ENCODE measurements at regions not wholly inside any gene's neighbourhood (a gene's known extent, or its start where the extent isn't known, plus 50 kb on each side); places are given as distances from the start of the nearest gene placed in this dataset.
"Not testable (repeated sequence)": the region's sequence is repeated elsewhere in the genome, so short reads cannot be mapped to it uniquely, and the experiment has no call there.

GRCh38 chr3:115403786-115404185 lies 219.5 kb upstream of the GAP43 start:
- no peaks in the 10 kb centered on the region for H3K36me3 ChIP-seq (ENCODE audit: control insufficient read depth, insufficient read depth, low read length)
- peaks cover 27% of the 10 kb centered on the region for H3K4me1 ChIP-seq (ENCODE audit: control insufficient read depth, insufficient read depth, low read length, poor library complexity, severe bottlenecking)
- H3K9me3 ChIP-seq (ENCODE audit: control insufficient read depth, low read length): no peaks in the 10 kb centered on the region
- no peak overlapping the region for H3K27ac ChIP-seq (ENCODE audit: low read depth, low read length, severe bottlenecking)
- 61 to 67% methylated on average over 2 of the region's 2 CpGs for WGBS, 2 experiments (ENCODE audit: insufficient coverage in 2 of 2)
- H3K4me3 ChIP-seq (ENCODE audit: extremely low read depth, insufficient read depth, low read length, poor library complexity, severe bottlenecking): no peak overlapping the region

- Histone ChIP-seq H3K27ac (ENCODE audit: low read depth, low read length, severe bottlenecking) (no peak overlapping the region), H3K9me3 (ENCODE audit: control insufficient read depth, low read length) (no peaks in the 10 kb centered on the region), H3K36me3 (ENCODE audit: control insufficient read depth, insufficient read depth, low read length) (no peaks in the 10 kb centered on the region), H3K4me1 (ENCODE audit: control insufficient read depth, insufficient read depth, low read length, poor library complexity, severe bottlenecking) (peaks cover 11% of the 10 kb centered on the region), H3K4me3 (ENCODE audit: extremely low read depth, insufficient read depth, low read length, poor library complexity, severe bottlenecking) (no peak overlapping the region)
- WGBS, 2 experiments (ENCODE audit: insufficient coverage in 2 of 2): 89% methylated on average over 4 of the region's 5 CpGs; no CpG with 5 or more reads in 1 of the 2 experiments
Measured at GRCh38 chr3:115409596-115409995, 213.7 kb upstream of the GAP43 start.

- not testable (repeated sequence) for H3K36me3 ChIP-seq (ENCODE audit: control insufficient read depth, insufficient read depth, low read length); H3K27ac ChIP-seq (ENCODE audit: low read depth, low read length, severe bottlenecking); H3K4me3 ChIP-seq (ENCODE audit: extremely low read depth, insufficient read depth, low read length, poor library complexity, severe bottlenecking); H3K9me3 ChIP-seq (ENCODE audit: control insufficient read depth, low read length); H3K4me1 ChIP-seq (ENCODE audit: control insufficient read depth, insufficient read depth, low read length, poor library complexity, severe bottlenecking)
- WGBS, 2 experiments (ENCODE audit: insufficient coverage in 2 of 2): 90 to 98% methylated on average over 4 of the region's 4 CpGs
Measured at GRCh38 chr3:115414610-115415009, 208.7 kb upstream of the GAP43 start.

- Histone ChIP-seq H3K27ac (ENCODE audit: low read depth, low read length, severe bottlenecking) (no peak overlapping the region), H3K4me1 (ENCODE audit: control insufficient read depth, insufficient read depth, low read length, poor library complexity, severe bottlenecking) (no peaks in the 10 kb centered on the region), H3K36me3 (ENCODE audit: control insufficient read depth, insufficient read depth, low read length) (no peaks in the 10 kb centered on the region), H3K9me3 (ENCODE audit: control insufficient read depth, low read length) (no peaks in the 10 kb centered on the region), H3K4me3 (ENCODE audit: extremely low read depth, insufficient read depth, low read length, poor library complexity, severe bottlenecking) (no peak overlapping the region)
- 40% methylated on average over 1 of the region's 4 CpGs; no CpG with 5 or more reads in 1 of the 2 experiments for WGBS, 2 experiments (ENCODE audit: insufficient coverage in 2 of 2)
Measured at GRCh38 chr3:115415246-115415996, 207.9 kb upstream of the GAP43 start.

GRCh38 chr3:115418583-115418982 lies 204.7 kb upstream of the GAP43 start:
- Histone ChIP-seq H3K9me3 (ENCODE audit: control insufficient read depth, low read length) (no peaks in the 10 kb centered on the region), H3K36me3 (ENCODE audit: control insufficient read depth, insufficient read depth, low read length) (no peaks in the 10 kb centered on the region), H3K27ac (ENCODE audit: low read depth, low read length, severe bottlenecking) (no peak overlapping the region), H3K4me3 (ENCODE audit: extremely low read depth, insufficient read depth, low read length, poor library complexity, severe bottlenecking) (no peak overlapping the region), H3K4me1 (ENCODE audit: control insufficient read depth, insufficient read depth, low read length, poor library complexity, severe bottlenecking) (no peaks in the 10 kb centered on the region)
- 44 to 65% methylated on average over 1 of the region's 1 CpG for WGBS, 2 experiments (ENCODE audit: insufficient coverage in 2 of 2)

GRCh38 chr3:115420086-115420485 lies 203.2 kb upstream of the GAP43 start:
- Histone ChIP-seq H3K4me3 (ENCODE audit: extremely low read depth, insufficient read depth, low read length, poor library complexity, severe bottlenecking) (no peak overlapping the region), H3K27ac (ENCODE audit: low read depth, low read length, severe bottlenecking) (no peak overlapping the region), H3K4me1 (ENCODE audit: control insufficient read depth, insufficient read depth, low read length, poor library complexity, severe bottlenecking) (no peaks in the 10 kb centered on the region), H3K36me3 (ENCODE audit: control insufficient read depth, insufficient read depth, low read length) (no peaks in the 10 kb centered on the region), H3K9me3 (ENCODE audit: control insufficient read depth, low read length) (no peaks in the 10 kb centered on the region)
- WGBS, 2 experiments (ENCODE audit: insufficient coverage in 2 of 2): 100% methylated on average over 1 of the region's 1 CpG; no CpG with 5 or more reads in 1 of the 2 experiments

GRCh38 chr3:115423170-115423569 lies 200.1 kb upstream of the GAP43 start:
- Histone ChIP-seq H3K36me3 (ENCODE audit: control insufficient read depth, insufficient read depth, low read length) (no peaks in the 10 kb centered on the region), H3K27ac (ENCODE audit: low read depth, low read length, severe bottlenecking) (no peak overlapping the region), H3K4me3 (ENCODE audit: extremely low read depth, insufficient read depth, low read length, poor library complexity, severe bottlenecking) (no peak overlapping the region), H3K9me3 (ENCODE audit: control insufficient read depth, low read length) (no peaks in the 10 kb centered on the region), H3K4me1 (ENCODE audit: control insufficient read depth, insufficient read depth, low read length, poor library complexity, severe bottlenecking) (no peaks in the 10 kb centered on the region)
- 67 to 78% methylated on average over 1 of the region's 1 CpG for WGBS, 2 experiments (ENCODE audit: insufficient coverage in 2 of 2)

- H3K4me3 ChIP-seq (ENCODE audit: extremely low read depth, insufficient read depth, low read length, poor library complexity, severe bottlenecking): no peak overlapping the region
- H3K9me3 ChIP-seq (ENCODE audit: control insufficient read depth, low read length): no peaks in the 10 kb centered on the region
- 57% methylated on average over 3 of the region's 5 CpGs for WGBS, 2 experiments (ENCODE audit: insufficient coverage in 2 of 2)
- no peaks in the 10 kb centered on the region for H3K36me3 ChIP-seq (ENCODE audit: control insufficient read depth, insufficient read depth, low read length)
- no peak overlapping the region for H3K27ac ChIP-seq (ENCODE audit: low read depth, low read length, severe bottlenecking)
- H3K4me1 ChIP-seq (ENCODE audit: control insufficient read depth, insufficient read depth, low read length, poor library complexity, severe bottlenecking): peaks cover 3% of the 10 kb centered on the region
Measured at GRCh38 chr3:115428841-115429240, 194.5 kb upstream of the GAP43 start.

GRCh38 chr3:115436767-115437301 lies 186.5 kb upstream of the GAP43 start:
- H3K27ac ChIP-seq (ENCODE audit: low read depth, low read length, severe bottlenecking): peak overlapping the region; percentile 57
- H3K4me1 ChIP-seq (ENCODE audit: control insufficient read depth, insufficient read depth, low read length, poor library complexity, severe bottlenecking): peaks cover 7% of the 10 kb centered on the region
- H3K36me3 ChIP-seq (ENCODE audit: control insufficient read depth, insufficient read depth, low read length): no peaks in the 10 kb centered on the region
- no peaks in the 10 kb centered on the region for H3K9me3 ChIP-seq (ENCODE audit: control insufficient read depth, low read length)
- H3K4me3 ChIP-seq (ENCODE audit: extremely low read depth, insufficient read depth, low read length, poor library complexity, severe bottlenecking): no peak overlapping the region
- 12 to 18% methylated on average over 3 of the region's 5 CpGs for WGBS, 2 experiments (ENCODE audit: insufficient coverage in 2 of 2)

GRCh38 chr3:115438799-115439198 lies 184.5 kb upstream of the GAP43 start:
- Histone ChIP-seq H3K4me1 (ENCODE audit: control insufficient read depth, insufficient read depth, low read length, poor library complexity, severe bottlenecking) (peaks cover 7% of the 10 kb centered on the region), H3K9me3 (ENCODE audit: control insufficient read depth, low read length) (no peaks in the 10 kb centered on the region), H3K27ac (ENCODE audit: low read depth, low read length, severe bottlenecking) (no peak overlapping the region), H3K36me3 (ENCODE audit: control insufficient read depth, insufficient read depth, low read length) (no peaks in the 10 kb centered on the region), H3K4me3 (ENCODE audit: extremely low read depth, insufficient read depth, low read length, poor library complexity, severe bottlenecking) (no peak overlapping the region)
- WGBS, 2 experiments (ENCODE audit: insufficient coverage in 2 of 2): 75 to 100% methylated on average over 2 of the region's 2 CpGs

GRCh38 chr3:115445559-115445958 lies 177.8 kb upstream of the GAP43 start:
- WGBS, 2 experiments (ENCODE audit: insufficient coverage in 2 of 2): no CpG with 5 or more reads among the region's 3 CpGs
- Histone ChIP-seq H3K27ac (ENCODE audit: low read depth, low read length, severe bottlenecking) (no peak overlapping the region), H3K9me3 (ENCODE audit: control insufficient read depth, low read length) (no peaks in the 10 kb centered on the region), H3K4me3 (ENCODE audit: extremely low read depth, insufficient read depth, low read length, poor library complexity, severe bottlenecking) (no peak overlapping the region), H3K36me3 (ENCODE audit: control insufficient read depth, insufficient read depth, low read length) (no peaks in the 10 kb centered on the region), H3K4me1 (ENCODE audit: control insufficient read depth, insufficient read depth, low read length, poor library complexity, severe bottlenecking) (no peaks in the 10 kb centered on the region)
